ENCODE measurements at regions not wholly inside any gene's neighbourhood (a gene's known extent, or its start where the extent isn't known, plus 50 kb on each side); places are given as distances from the start of the nearest gene placed in this dataset.

DNA sequence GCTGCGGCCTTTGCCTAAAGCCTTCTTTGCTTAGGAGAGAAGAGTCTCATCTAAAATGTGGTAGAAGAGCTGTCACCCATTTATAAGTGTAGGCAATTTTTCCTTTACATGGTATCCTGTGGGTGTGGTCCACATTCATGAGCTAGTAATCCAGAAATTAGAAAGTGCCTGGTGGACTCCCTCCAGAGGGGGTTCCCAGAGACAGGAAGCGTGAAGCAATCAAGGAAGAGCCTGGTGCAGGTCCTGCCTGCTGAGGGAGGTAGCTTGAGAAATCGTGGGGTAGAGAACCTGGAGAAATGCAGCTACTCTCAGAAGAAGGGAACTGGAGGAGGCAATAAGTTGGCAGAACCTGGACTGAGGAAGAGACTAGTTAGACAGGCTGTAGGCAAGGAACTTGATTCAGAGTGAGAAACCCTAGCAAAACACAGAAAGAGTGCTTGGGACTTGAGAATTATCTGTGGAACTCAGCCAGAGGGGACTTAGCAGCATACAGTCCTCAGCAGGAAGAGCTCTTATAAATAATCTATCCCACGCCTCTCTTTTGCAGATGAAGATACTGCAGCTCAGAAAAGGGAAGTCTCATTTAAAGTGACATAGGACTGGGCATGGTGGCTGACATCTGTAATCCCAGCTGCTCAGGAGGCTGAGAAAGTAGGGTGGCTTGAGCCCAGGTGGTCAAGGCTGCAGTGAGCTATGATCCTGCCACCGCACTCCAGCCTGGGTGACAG lies 182.4 kb upstream of the CCND2 start:
- POLR2A ChIA-PET, result no interaction called here

GRCh38 chr12:4089956-4090355 lies 183.6 kb upstream of the CCND2 start:
- ChIA-PET CTCF (interaction anchor here (0.9 kb wide), 1 partner anchor 12 kb away, joined by 3 read pairs; no protein-coding TSS in a partner anchor), POLR2A (no interaction called here)
- Mint-ChIP-seq H3K4me1 (ENCODE audit: low read depth) (peaks cover 6% of the 10 kb centered on the region), H3K4me3 (no peak overlapping the region), H3K27me3 (no peaks in the 10 kb centered on the region), H3K9me3 (no peaks in the 10 kb centered on the region), H3K27ac (no peak overlapping the region), H3K36me3 (no peaks in the 10 kb centered on the region)
- no peak for DNase-seq
- intact Hi-C loops (cut with micrococcal nuclease), result no loop called here

More for the DNA sequence above, 182.4 kb upstream of the CCND2 start:
- Mint-ChIP-seq H3K4me1 (ENCODE audit: low read depth) (peaks cover 6% of the 10 kb centered on the region), H3K27ac (no peak overlapping the region), H3K9me3 (no peaks in the 10 kb centered on the region), H3K36me3 (no peaks in the 10 kb centered on the region), H3K4me3 (no peak overlapping the region), H3K27me3 (no peaks in the 10 kb centered on the region)
- intact Hi-C loops (cut with micrococcal nuclease), result no loop called here
- DNase-seq, result no peak
- CTCF ChIA-PET, result interaction anchor here (1.1 to 1.4 kb wide), 3 partner anchors 16 to 61 kb away, joined by 3 to 5 read pairs (median 4); no protein-coding TSS in a partner anchor

DNA sequence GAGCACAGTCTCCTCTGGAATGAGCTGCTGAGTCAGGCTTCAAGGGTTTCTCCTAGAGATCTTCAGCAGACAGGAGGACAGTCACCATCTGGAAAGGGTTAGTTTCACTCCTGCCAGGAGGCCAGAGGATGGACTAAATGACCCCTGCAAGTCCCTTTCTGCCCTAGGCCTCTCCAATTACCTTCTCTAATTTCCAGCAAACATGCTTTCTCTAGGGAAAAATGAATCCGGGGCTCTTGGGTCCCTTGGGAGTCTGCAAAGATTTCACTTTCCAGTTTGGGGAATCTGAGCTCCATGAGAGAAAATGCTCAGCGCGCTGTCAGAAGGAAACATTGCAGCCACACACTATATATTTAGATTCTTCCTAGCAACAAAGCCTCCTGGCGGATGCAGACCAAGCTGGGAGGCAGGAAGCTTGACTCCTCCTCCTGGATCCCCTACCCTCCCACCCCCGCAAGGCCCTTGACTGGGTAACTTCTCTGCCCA lies 184.4 kb upstream of the CCND2 start:
- peaks cover 6% of the 10 kb centered on the region for H3K4me1 Mint-ChIP-seq (ENCODE audit: low read depth)
- no peak for DNase-seq
- no peak overlapping the region for H3K27ac Mint-ChIP-seq
- H3K36me3 Mint-ChIP-seq, result no peaks in the 10 kb centered on the region
- ChIA-PET CTCF (interaction anchor here (0.9 kb wide), 1 partner anchor 126 kb away, joined by 3 read pairs; no protein-coding TSS in a partner anchor), POLR2A (no interaction called here)
- H3K27me3 Mint-ChIP-seq, result no peaks in the 10 kb centered on the region
- no peaks in the 10 kb centered on the region for H3K9me3 Mint-ChIP-seq
- H3K4me3 Mint-ChIP-seq, result no peak overlapping the region
- intact Hi-C loops (cut with micrococcal nuclease), result no loop called here

GRCh38 chr12:4088451-4088850 lies 185.1 kb upstream of the CCND2 start:
- POLR2A ChIA-PET, result no interaction called here

DNA sequence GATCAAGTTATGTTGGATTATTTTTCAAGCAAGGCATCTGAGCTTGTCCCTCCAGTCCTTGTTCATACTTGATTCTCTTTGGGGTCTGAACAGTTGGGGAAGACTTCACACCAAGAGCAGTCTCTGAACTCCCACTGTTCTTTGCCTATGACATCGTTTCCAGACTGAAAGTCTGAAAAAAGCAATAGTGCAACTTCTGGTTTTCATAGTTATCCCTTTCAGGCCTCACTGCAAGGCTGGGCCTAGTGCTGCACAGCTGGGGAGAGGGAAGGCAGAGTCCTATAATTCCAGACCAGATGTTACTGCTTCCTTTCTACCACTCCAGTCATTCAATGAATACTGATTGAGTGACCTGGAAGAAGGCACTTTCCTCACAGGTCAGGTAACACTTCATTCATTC lies 187.1 kb upstream of the CCND2 start:
- Mint-ChIP-seq H3K27ac (no peak overlapping the region), H3K4me1 (ENCODE audit: low read depth) (peaks cover 6% of the 10 kb centered on the region), H3K9me3 (no peaks in the 10 kb centered on the region), H3K4me3 (no peak overlapping the region), H3K36me3 (no peaks in the 10 kb centered on the region), H3K27me3 (no peaks in the 10 kb centered on the region)
- DNase-seq, result no peak
- intact Hi-C loops (cut with micrococcal nuclease), result no loop called here
- ChIA-PET POLR2A (no interaction called here), CTCF (no interaction called here)

More at GRCh38 chr12:4088451-4088850, 185.1 kb upstream of the CCND2 start:
- no peaks in the 10 kb centered on the region for H3K36me3 Mint-ChIP-seq
- CTCF ChIA-PET, result interaction anchor here (0.9 kb wide), 1 partner anchor 125 kb away, joined by 3 read pairs; no protein-coding TSS in a partner anchor
- intact Hi-C loops (cut with micrococcal nuclease), result no loop called here
- no peaks in the 10 kb centered on the region for H3K27me3 Mint-ChIP-seq
- no peak for DNase-seq
- no peak overlapping the region for H3K27ac Mint-ChIP-seq
- H3K4me3 Mint-ChIP-seq, result no peak overlapping the region
- no peaks in the 10 kb centered on the region for H3K9me3 Mint-ChIP-seq
- peaks cover 6% of the 10 kb centered on the region for H3K4me1 Mint-ChIP-seq (ENCODE audit: low read depth)

- ChIA-PET POLR2A (interaction anchor here (0.6 kb wide), 2 partner anchors 12 to 21 kb away, joined by 3 read pairs; no protein-coding TSS in a partner anchor), CTCF (interaction anchor here (0.7 to 1.2 kb wide), 5 partner anchors 12 to 210 kb away, joined by 3 to 4 read pairs (median 4); no protein-coding TSS in a partner anchor)
- no peak overlapping the region for H3K4me3 Mint-ChIP-seq
- no peak overlapping the region for H3K27ac Mint-ChIP-seq
- H3K27me3 Mint-ChIP-seq, result no peaks in the 10 kb centered on the region
- no peak for DNase-seq
- peaks cover 6% of the 10 kb centered on the region for H3K4me1 Mint-ChIP-seq (ENCODE audit: low read depth)
- intact Hi-C loops (cut with micrococcal nuclease), result no loop called here
- no peaks in the 10 kb centered on the region for H3K36me3 Mint-ChIP-seq
- no peaks in the 10 kb centered on the region for H3K9me3 Mint-ChIP-seq
Measured at GRCh38 chr12:4084573-4084972, 189.0 kb upstream of the CCND2 start.

GRCh38 chr12:4082809-4083403 lies 190.7 kb upstream of the CCND2 start:
- intact Hi-C loops (cut with micrococcal nuclease), result no loop called here
- CTCF ChIA-PET, result interaction anchor here (0.8 kb wide), 1 partner anchor 413 kb away, joined by 3 read pairs; no protein-coding TSS in a partner anchor

GRCh38 chr12:4080213-4080612 lies 193.3 kb upstream of the CCND2 start:
- H3K27me3 Mint-ChIP-seq, result no peaks in the 10 kb centered on the region
- no peak overlapping the region for H3K4me3 Mint-ChIP-seq
- no peak for DNase-seq
- no peaks in the 10 kb centered on the region for H3K4me1 Mint-ChIP-seq (ENCODE audit: low read depth)
- ChIA-PET POLR2A (no interaction called here), CTCF (interaction anchor here (1.6 kb wide), 1 partner anchor 27 kb away, joined by 3 read pairs; no protein-coding TSS in a partner anchor)
- H3K27ac Mint-ChIP-seq, result no peak overlapping the region
- peaks cover 3% of the 10 kb centered on the region for H3K9me3 Mint-ChIP-seq
- H3K36me3 Mint-ChIP-seq, result peaks cover 3% of the 10 kb centered on the region
- intact Hi-C loops (cut with micrococcal nuclease), result no loop called here

More at GRCh38 chr12:4082809-4083403, 190.7 kb upstream of the CCND2 start:
- DNase-seq, result no peak
- H3K4me3 Mint-ChIP-seq, result no peak overlapping the region
- H3K9me3 Mint-ChIP-seq, result peaks cover 3% of the 10 kb centered on the region
- H3K27ac Mint-ChIP-seq, result no peak overlapping the region
- no peaks in the 10 kb centered on the region for H3K27me3 Mint-ChIP-seq
- H3K4me1 Mint-ChIP-seq (ENCODE audit: low read depth), result peaks cover 6% of the 10 kb centered on the region
- POLR2A ChIA-PET, result no interaction called here
- peaks cover 3% of the 10 kb centered on the region for H3K36me3 Mint-ChIP-seq

DNA sequence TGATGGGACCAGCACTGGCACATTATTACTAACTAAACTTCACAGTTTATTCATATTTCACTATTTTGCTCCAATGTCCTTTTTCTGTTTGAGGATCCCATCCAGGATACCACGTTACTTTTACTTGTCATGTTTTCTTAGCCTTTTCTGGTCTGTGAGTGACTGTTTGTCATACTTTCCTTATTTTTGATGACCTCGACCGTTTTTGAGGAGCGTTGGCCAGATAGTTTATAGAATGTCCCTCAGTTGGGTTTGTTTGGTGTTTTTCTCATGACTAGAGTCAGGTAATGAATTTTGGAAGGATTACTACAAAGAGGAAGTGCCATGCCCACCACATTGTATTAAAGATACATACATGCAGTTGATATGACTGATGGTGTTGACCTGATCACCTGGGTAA lies 199.4 kb upstream of the CCND2 start:
- intact Hi-C loops (cut with micrococcal nuclease), result no loop called here
- Mint-ChIP-seq H3K4me3 (no peak overlapping the region), H3K36me3 (peaks cover 3% of the 10 kb centered on the region), H3K27me3 (no peaks in the 10 kb centered on the region), H3K9me3 (peaks cover 3% of the 10 kb centered on the region), H3K27ac (no peak overlapping the region), H3K4me1 (ENCODE audit: low read depth) (no peaks in the 10 kb centered on the region)
- ChIA-PET POLR2A (no interaction called here), CTCF (no interaction called here)
- no peak for DNase-seq

DNA sequence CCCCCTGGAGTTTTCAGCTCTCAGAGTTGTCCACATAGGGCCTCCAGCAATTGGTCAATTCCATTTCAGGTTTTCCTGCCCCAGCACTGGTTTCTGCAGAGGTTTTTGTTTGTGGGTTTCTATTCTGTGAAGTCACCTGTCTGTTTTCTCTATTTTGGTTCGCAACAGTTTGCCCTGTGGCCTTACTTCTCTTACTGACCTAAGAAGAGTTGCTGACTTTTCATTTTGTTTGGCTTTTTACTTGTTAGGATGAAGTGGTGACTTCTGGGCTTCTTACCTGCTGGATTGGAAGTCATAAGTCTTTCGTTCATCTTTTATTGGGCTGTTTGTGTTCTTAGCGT lies 196.4 kb upstream of the PARP11 start:
- intact Hi-C loops (cut with micrococcal nuclease), result no loop called here
- Mint-ChIP-seq H3K9me3 (no peaks in the 10 kb centered on the region), H3K4me1 (ENCODE audit: low read depth) (peaks cover 4% of the 10 kb centered on the region), H3K27ac (no peak overlapping the region), H3K36me3 (no peaks in the 10 kb centered on the region), H3K27me3 (no peaks in the 10 kb centered on the region), H3K4me3 (no peak overlapping the region)
- ChIA-PET POLR2A (no interaction called here), CTCF (no interaction called here)
- DNase-seq, result no peak

GRCh38 chr12:4068981-4069669 lies 195.9 kb upstream of the PARP11 start:
- H3K4me3 Mint-ChIP-seq, result no peak overlapping the region

DNA sequence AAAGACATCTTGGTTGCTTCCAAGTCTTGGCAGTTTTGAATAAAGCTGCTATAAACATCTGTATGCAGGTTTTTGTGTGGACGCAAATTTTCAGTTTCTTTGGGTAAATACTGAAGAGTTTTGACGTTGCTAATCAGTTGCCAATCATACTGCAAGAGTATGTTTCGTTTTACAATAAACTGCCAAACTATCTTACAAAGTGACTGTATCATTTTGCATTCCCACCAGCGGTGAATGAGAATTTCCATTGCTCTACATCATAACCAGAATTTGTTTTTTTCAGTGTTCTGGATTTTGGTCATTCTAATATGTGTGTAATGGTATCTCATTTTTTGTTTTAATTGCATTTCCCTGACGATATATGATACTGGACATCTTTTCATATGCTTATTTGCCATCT lies 190.8 kb upstream of the PARP11 start:
- peaks cover 33% of the 10 kb centered on the region for H3K4me1 Mint-ChIP-seq (ENCODE audit: low read depth)
- no peak overlapping the region for H3K4me3 Mint-ChIP-seq
- no peaks in the 10 kb centered on the region for H3K9me3 Mint-ChIP-seq
- no peak for DNase-seq
- no peaks in the 10 kb centered on the region for H3K36me3 Mint-ChIP-seq
- no peaks in the 10 kb centered on the region for H3K27me3 Mint-ChIP-seq
- POLR2A ChIA-PET, result interaction anchor here (0.9 kb wide), 1 partner anchor 206 kb away, joined by 3 read pairs; no protein-coding TSS in a partner anchor
- CTCF ChIA-PET, result no interaction called here
- intact Hi-C loops (cut with micrococcal nuclease), result loop anchor here (1.0 to 5.0 kb wide), 3 partner anchors 43 to 208 kb away; partner anchors contain the start of gene CCND2
- H3K27ac Mint-ChIP-seq, result peak overlapping the region; percentile 56

More at GRCh38 chr12:4068981-4069669, 195.9 kb upstream of the PARP11 start:
- POLR2A ChIA-PET, result no interaction called here
- H3K27me3 Mint-ChIP-seq, result no peaks in the 10 kb centered on the region
- DNase-seq, result no peak
- CTCF ChIA-PET, result interaction anchor here (0.7 kb wide), 1 partner anchor 32 kb away, joined by 3 read pairs; no protein-coding TSS in a partner anchor
- H3K9me3 Mint-ChIP-seq, result no peaks in the 10 kb centered on the region
- H3K4me1 Mint-ChIP-seq (ENCODE audit: low read depth), result peaks cover 8% of the 10 kb centered on the region
- H3K36me3 Mint-ChIP-seq, result no peaks in the 10 kb centered on the region
- intact Hi-C loops (cut with micrococcal nuclease), result no loop called here
- no peak overlapping the region for H3K27ac Mint-ChIP-seq
